GM23248 (cell line): ENCODE measurements at regions not wholly inside any gene's neighbourhood (a gene's known extent, or its start where the extent isn't known, plus 50 kb on each side); places are given as distances from the start of the nearest gene placed in this dataset.

Experiments used
- DNase-seq: peaks from one replicate; pipeline ENCODE4 v3.0.0-alpha.2; 2015
- H2AFZ ChIP-seq: fragments of 200-600 bp; sonication (generic); 2 replicates; pipeline ENCODE4 v1.6.1; 2016; ENCODE audit warnings: antibody characterized with exemption
- H3F3A ChIP-seq: fragments of 200-600 bp; sonication (generic); 2 replicates; pipeline ENCODE4 v1.6.1; 2016; ENCODE audit warnings: mild to moderate bottlenecking, antibody characterized with exemption, mixed run types; ENCODE audit not compliant: insufficient read depth
- H3K27ac ChIP-seq: fragments of 200-600 bp; sonication (generic); 2 replicates; pipeline ENCODE4 v1.5.1; 2016; ENCODE audit warnings: mild to moderate bottlenecking
- H3K27me3 ChIP-seq: fragments of 200-600 bp; sonication (generic); replicated peaks from 2 replicates; pipeline ENCODE4 v1.6.1; 2016; ENCODE audit warnings: mild to moderate bottlenecking; ENCODE audit not compliant: insufficient read depth
- H3K36me3 ChIP-seq: fragments of 200-600 bp; sonication (generic); 2 replicates; pipeline ENCODE4 v1.6.1; 2016; ENCODE audit warnings: low read depth, mild to moderate bottlenecking
- H3K4me1 ChIP-seq: fragments of 200-600 bp; sonication (generic); 2 replicates; pipeline ENCODE4 v1.6.1; 2016; ENCODE audit warnings: mild to moderate bottlenecking; ENCODE audit not compliant: insufficient read depth
- H3K4me2 ChIP-seq: fragments of 200-600 bp; sonication (generic); one replicate; pipeline ENCODE4 v1.6.1; 2016; ENCODE audit warnings: mild to moderate bottlenecking; ENCODE audit not compliant: unreplicated experiment
- H3K4me3 ChIP-seq: fragments of 200-600 bp; sonication (generic); 2 replicates; pipeline ENCODE4 v1.5.1; 2016; ENCODE audit warnings: mild to moderate bottlenecking
- H3K79me2 ChIP-seq: fragments of 200-600 bp; sonication (generic); 2 replicates; pipeline ENCODE4 v1.6.1; 2016; ENCODE audit warnings: mild to moderate bottlenecking; ENCODE audit not compliant: insufficient read depth
- H3K9ac ChIP-seq: fragments of 200-600 bp; sonication (generic); 2 replicates; pipeline ENCODE4 v1.6.1; 2016; ENCODE audit warnings: mild to moderate bottlenecking
- H3K9me2 ChIP-seq: fragments of 200-600 bp; sonication (generic); 2 replicates; pipeline ENCODE4 v1.6.1; 2016; ENCODE audit warnings: mixed run types, mild to moderate bottlenecking, moderate library complexity; ENCODE audit not compliant: insufficient read depth
- H3K9me3 ChIP-seq: fragments of 200-600 bp; sonication (generic); one replicate; pipeline ENCODE4 v1.6.1; 2017; ENCODE audit warnings: low read depth
- H4K20me1 ChIP-seq: fragments of 200-600 bp; sonication (generic); 2 replicates; pipeline ENCODE4 v1.6.0; 2016; ENCODE audit not compliant: insufficient read depth
- EZH2 ChIP-seq: fragments of 200-600 bp; sonication (generic); IDR thresholded peaks from 2 replicates; pipeline ENCODE4 v1.6.1; 2018; ENCODE audit warnings: antibody characterized with exemption, mild to moderate bottlenecking; ENCODE audit not compliant: insufficient read depth, poor library complexity, severe bottlenecking
- EZH2phosphoT487 ChIP-seq: fragments of 200-600 bp; sonication (generic); IDR thresholded peaks from 2 replicates; pipeline ENCODE4 v1.6.1; 2018; ENCODE audit warnings: antibody characterized with exemption, moderate library complexity, mild to moderate bottlenecking, low read depth; ENCODE audit not compliant: insufficient read depth
- WGBS, 2 experiments: methylation state at CpG; one replicate each; pipeline ENCODE4 v1.1.6; 2015 to 2017; ENCODE audit warnings: low lambda C conversion rate in 2 of 2, low coverage in 1 of 2; ENCODE audit errors: missing lambda C conversion rate in 2 of 2; 5-methylcytosine and 5-hydroxymethylcytosine counted together
- in situ Hi-C: fragments of 300-500 bp; cut with MboI; formaldehyde crosslinking; loops from 2 replicates; pipeline ENCODE4 v1.15.0; 2020

DNA sequence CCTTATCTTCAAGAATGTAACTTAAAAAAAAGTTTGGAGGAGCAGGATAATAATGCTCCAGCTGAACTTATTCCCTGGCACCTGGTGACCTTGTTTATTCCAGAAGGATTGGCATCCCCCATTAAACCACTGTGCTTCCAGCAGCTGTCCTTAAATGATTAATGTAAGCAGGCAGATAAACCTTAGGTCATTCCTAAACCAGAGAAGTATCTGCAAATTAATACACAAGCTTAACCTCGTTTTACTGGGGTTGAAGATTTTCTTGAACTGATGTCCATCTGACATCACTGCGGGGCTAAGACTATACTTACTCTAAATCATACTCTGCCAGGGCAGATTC, 116.1 kb upstream of the PALS2 start:
- Histone ChIP-seq H3K4me2 (no peak overlapping the region), H3K27me3 (no peaks in the 10 kb centered on the region), H2AFZ (no peak overlapping the region), H3K27ac (no peak overlapping the region), H3K4me3 (no peak overlapping the region), H3K9ac (no peak overlapping the region), H3K4me1 (no peaks in the 10 kb centered on the region), H3K9me2 (no peaks in the 10 kb centered on the region), H4K20me1 (no peaks in the 10 kb centered on the region), H3F3A (no peaks in the 10 kb centered on the region), H3K79me2 (no peaks in the 10 kb centered on the region), H3K9me3 (no peaks in the 10 kb centered on the region), H3K36me3 (no peaks in the 10 kb centered on the region)
- WGBS, 2 experiments: 34% methylated on average over 2 of the region's 2 CpGs
- DNase-seq: no peak
- in situ Hi-C loops: no loop called here
- no peak for TF ChIP-seq EZH2
- TF ChIP-seq EZH2phosphoT487: no peak

DNA sequence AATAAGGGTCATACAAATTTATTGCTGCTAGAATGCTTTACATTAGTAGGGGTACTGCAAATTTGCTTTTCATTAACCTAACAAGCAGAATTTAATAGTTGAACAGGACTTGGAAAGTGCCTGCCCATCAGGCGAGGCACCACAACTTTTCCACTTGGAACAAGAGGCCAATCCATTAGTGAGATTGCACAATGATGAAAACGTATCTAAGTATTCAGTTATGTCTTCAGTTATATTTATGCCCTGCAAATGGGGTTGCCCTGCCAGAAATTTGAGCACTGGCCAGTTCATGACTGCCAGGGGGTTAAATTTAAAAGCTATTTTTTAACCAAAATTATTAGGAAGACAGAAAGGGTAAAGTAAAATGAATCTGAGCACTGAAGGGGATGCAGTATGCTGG, 111.1 kb upstream of the PALS2 start:
- no peaks in the 10 kb centered on the region for H3K79me2 ChIP-seq
- no peaks in the 10 kb centered on the region for H3F3A ChIP-seq
- no peaks in the 10 kb centered on the region for H3K36me3 ChIP-seq
- no peak overlapping the region for H2AFZ ChIP-seq
- WGBS, 2 experiments: 0 to 4% methylated on average over 2 of the region's 2 CpGs
- no peaks in the 10 kb centered on the region for H4K20me1 ChIP-seq
- no peaks in the 10 kb centered on the region for H3K9me2 ChIP-seq
- no peak for TF ChIP-seq EZH2phosphoT487
- H3K9ac ChIP-seq: no peak overlapping the region
- no peak overlapping the region for H3K27ac ChIP-seq
- DNase-seq: no peak
- no peaks in the 10 kb centered on the region for H3K9me3 ChIP-seq
- H3K27me3 ChIP-seq: no peaks in the 10 kb centered on the region
- no peaks in the 10 kb centered on the region for H3K4me1 ChIP-seq
- in situ Hi-C loops: no loop called here
- no peak overlapping the region for H3K4me2 ChIP-seq
- no peak overlapping the region for H3K4me3 ChIP-seq

GRCh38 chr7:24462984-24463383, 110.3 kb upstream of the PALS2 start:
- Histone ChIP-seq H3K4me3 (no peak overlapping the region), H3K9me2 (no peaks in the 10 kb centered on the region), H3K9ac (no peak overlapping the region), H3K27ac (no peak overlapping the region), H2AFZ (no peak overlapping the region), H3K79me2 (no peaks in the 10 kb centered on the region), H4K20me1 (no peaks in the 10 kb centered on the region), H3F3A (no peaks in the 10 kb centered on the region), H3K4me2 (no peak overlapping the region), H3K4me1 (no peaks in the 10 kb centered on the region), H3K36me3 (no peaks in the 10 kb centered on the region), H3K27me3 (no peaks in the 10 kb centered on the region), H3K9me3 (no peaks in the 10 kb centered on the region)
- no peak for DNase-seq
- WGBS, 2 experiments: 73% methylated on average over 2 of the region's 2 CpGs
- in situ Hi-C loops: no loop called here
- TF ChIP-seq EZH2phosphoT487 (no peak), EZH2 (no peak)

DNA sequence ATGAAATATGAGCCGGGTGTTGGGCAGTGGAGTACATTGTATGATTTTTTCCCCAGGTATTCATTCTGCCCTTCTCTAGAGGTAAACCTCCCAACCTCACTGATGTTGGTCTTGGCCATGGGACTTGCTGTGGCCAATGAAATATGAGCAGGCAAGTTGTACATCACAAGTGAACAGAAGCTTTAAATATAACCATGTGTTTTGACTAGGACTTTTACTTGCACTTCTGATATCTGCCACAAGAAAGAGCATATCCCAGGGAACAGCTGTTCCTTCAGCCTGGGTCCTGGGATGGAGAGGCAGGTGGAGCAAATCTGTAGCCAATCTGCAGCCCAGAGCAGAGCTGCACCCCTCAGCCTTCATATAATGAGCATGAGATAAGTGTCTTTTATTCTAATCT, 109.8 kb upstream of the PALS2 start:
- Histone ChIP-seq H3K79me2 (no peaks in the 10 kb centered on the region), H3F3A (no peaks in the 10 kb centered on the region), H3K27ac (no peak overlapping the region), H4K20me1 (no peaks in the 10 kb centered on the region), H3K9me2 (no peaks in the 10 kb centered on the region), H3K4me1 (no peaks in the 10 kb centered on the region), H3K4me3 (no peak overlapping the region), H3K9ac (no peak overlapping the region), H2AFZ (no peak overlapping the region), H3K36me3 (no peaks in the 10 kb centered on the region), H3K4me2 (no peak overlapping the region), H3K27me3 (no peaks in the 10 kb centered on the region), H3K9me3 (no peaks in the 10 kb centered on the region)
- WGBS, 2 experiments: 26 to 29% methylated on average over 1 of the region's 1 CpG
- no peak for DNase-seq
- TF ChIP-seq EZH2 (no peak), EZH2phosphoT487 (no peak)
- in situ Hi-C loops: no loop called here

DNA sequence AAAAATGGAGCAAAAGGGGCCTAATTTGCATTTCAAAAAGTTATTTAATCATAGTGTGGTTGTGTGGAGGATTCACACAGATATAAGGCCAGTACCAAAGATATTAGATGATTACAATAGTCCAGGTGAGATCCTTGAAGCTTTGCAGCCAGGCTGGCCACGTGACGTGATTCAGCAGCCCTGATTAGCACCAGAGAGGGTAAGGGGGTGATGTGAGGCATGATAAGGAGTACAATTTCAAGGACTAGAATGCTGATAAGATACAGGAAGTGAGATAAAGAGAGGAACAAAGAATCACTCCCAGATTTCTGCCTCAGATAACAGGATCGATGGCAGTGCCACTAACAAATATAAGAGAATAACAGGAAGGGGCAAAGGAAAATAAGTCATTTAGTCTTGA, 108.4 kb upstream of the PALS2 start:
- no peak for TF ChIP-seq EZH2phosphoT487
- TF ChIP-seq EZH2: no peak
- Histone ChIP-seq H3K79me2 (no peaks in the 10 kb centered on the region), H3K27ac (no peak overlapping the region), H3K9me3 (no peaks in the 10 kb centered on the region), H3K9ac (no peak overlapping the region), H3K4me2 (no peak overlapping the region), H3K36me3 (no peaks in the 10 kb centered on the region), H3F3A (no peaks in the 10 kb centered on the region), H2AFZ (no peak overlapping the region), H4K20me1 (no peaks in the 10 kb centered on the region), H3K27me3 (no peaks in the 10 kb centered on the region), H3K4me1 (no peaks in the 10 kb centered on the region), H3K4me3 (no peak overlapping the region), H3K9me2 (no peaks in the 10 kb centered on the region)
- in situ Hi-C loops: no loop called here
- 42 to 47% methylated on average over 3 of the region's 3 CpGs for WGBS, 2 experiments
- no peak for DNase-seq
